ENCODE measurements at regions not wholly inside any gene's neighbourhood (a gene's known extent, or its start where the extent isn't known, plus 50 kb on each side); places are given as distances from the start of the nearest gene placed in this dataset.

GRCh38 chr16:85164838-85165516 is 52.7 kb upstream of the CIBAR2 start:
- TF ChIP-seq, protein P1, sequence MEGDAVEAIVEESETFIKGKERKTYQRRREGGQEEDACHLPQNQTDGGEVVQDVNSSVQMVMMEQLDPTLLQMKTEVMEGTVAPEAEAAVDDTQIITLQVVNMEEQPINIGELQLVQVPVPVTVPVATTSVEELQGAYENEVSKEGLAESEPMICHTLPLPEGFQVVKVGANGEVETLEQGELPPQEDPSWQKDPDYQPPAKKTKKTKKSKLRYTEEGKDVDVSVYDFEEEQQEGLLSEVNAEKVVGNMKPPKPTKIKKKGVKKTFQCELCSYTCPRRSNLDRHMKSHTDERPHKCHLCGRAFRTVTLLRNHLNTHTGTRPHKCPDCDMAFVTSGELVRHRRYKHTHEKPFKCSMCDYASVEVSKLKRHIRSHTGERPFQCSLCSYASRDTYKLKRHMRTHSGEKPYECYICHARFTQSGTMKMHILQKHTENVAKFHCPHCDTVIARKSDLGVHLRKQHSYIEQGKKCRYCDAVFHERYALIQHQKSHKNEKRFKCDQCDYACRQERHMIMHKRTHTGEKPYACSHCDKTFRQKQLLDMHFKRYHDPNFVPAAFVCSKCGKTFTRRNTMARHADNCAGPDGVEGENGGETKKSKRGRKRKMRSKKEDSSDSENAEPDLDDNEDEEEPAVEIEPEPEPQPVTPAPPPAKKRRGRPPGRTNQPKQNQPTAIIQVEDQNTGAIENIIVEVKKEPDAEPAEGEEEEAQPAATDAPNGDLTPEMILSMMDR (IDR thresholded peaks at IDR 0.05), result no peak
- TF ChIP-seq POLR2A (IDR thresholded peaks at IDR 0.05), result no peak

Measured in uterus (tissue), 2 donors.